ENCODE measurements at regions not wholly inside any gene's neighbourhood (a gene's known extent, or its start where the extent isn't known, plus 50 kb on each side); places are given as distances from the start of the nearest gene placed in this dataset.

GRCh38 chr1:221903594-221903993, 161.7 kb upstream of the DUSP10 start:
- DNase-seq (ENCODE audit: low read depth) = no peak
- H3K27ac ChIP-seq (ENCODE audit: low read depth, low read length) = no peak overlapping the region
- H3K27me3 ChIP-seq (ENCODE audit: insufficient read depth, low read length) = no peaks in the 10 kb centered on the region
- no peaks in the 10 kb centered on the region for H3K36me3 ChIP-seq (ENCODE audit: insufficient read depth, low read length)
- no peaks in the 10 kb centered on the region for H3K27me3 Mint-ChIP-seq (ENCODE audit: low read depth, unreplicated experiment)
- H3K4me1 Mint-ChIP-seq (ENCODE audit: low read depth, unreplicated experiment) = no peaks in the 10 kb centered on the region
- H2AFZ ChIP-seq (ENCODE audit: low read depth, low read length) = no peak overlapping the region
- H3K36me3 Mint-ChIP-seq (ENCODE audit: low read depth, unreplicated experiment) = no peaks in the 10 kb centered on the region
- no peaks in the 10 kb centered on the region for H4K20me1 ChIP-seq (ENCODE audit: insufficient read depth, low read length)
- no peak overlapping the region for H3K9ac ChIP-seq (ENCODE audit: low read length)
- H3K9me3 ChIP-seq (ENCODE audit: insufficient read depth, low read depth, low read length) = no peaks in the 10 kb centered on the region
- H3K4me3 ChIP-seq (ENCODE audit: insufficient read depth, low read depth, low read length) = no peak overlapping the region
- no peak overlapping the region for H3K27ac Mint-ChIP-seq (ENCODE audit: unreplicated experiment)
- no peaks in the 10 kb centered on the region for H3K4me1 ChIP-seq (ENCODE audit: insufficient read depth, low read length)
- no peak for FAIRE-seq
- H3K4me3 Mint-ChIP-seq (ENCODE audit: unreplicated experiment) = no peak overlapping the region
- no peak overlapping the region for H3K4me2 ChIP-seq (ENCODE audit: low read length)
- H3K9me3 Mint-ChIP-seq (ENCODE audit: unreplicated experiment) = no peaks in the 10 kb centered on the region
- no peaks in the 10 kb centered on the region for H3K79me2 ChIP-seq (ENCODE audit: insufficient read depth, low read length)
- TF ChIP-seq EZH2 (IDR thresholded peaks at IDR 0.05; ENCODE audit: insufficient read depth, low read length) (no peak), CTCF (IDR thresholded peaks at IDR 0.05; ENCODE audit: insufficient read depth, low read depth, low read length) (no peak)

GRCh38 chr1:221902961-221903360, 161.1 kb upstream of the DUSP10 start:
- H3K9me3 ChIP-seq (ENCODE audit: insufficient read depth, low read depth, low read length) = no peaks in the 10 kb centered on the region
- no peaks in the 10 kb centered on the region for H3K36me3 ChIP-seq (ENCODE audit: insufficient read depth, low read length)
- Mint-ChIP-seq H3K27me3 (ENCODE audit: low read depth, unreplicated experiment) (no peaks in the 10 kb centered on the region), H3K27ac (ENCODE audit: unreplicated experiment) (no peak overlapping the region), H3K36me3 (ENCODE audit: low read depth, unreplicated experiment) (no peaks in the 10 kb centered on the region), H3K9me3 (ENCODE audit: unreplicated experiment) (no peaks in the 10 kb centered on the region), H3K4me1 (ENCODE audit: low read depth, unreplicated experiment) (no peaks in the 10 kb centered on the region), H3K4me3 (ENCODE audit: unreplicated experiment) (no peak overlapping the region)
- H3K27ac ChIP-seq (ENCODE audit: low read depth, low read length) = no peak overlapping the region
- H4K20me1 ChIP-seq (ENCODE audit: insufficient read depth, low read length) = no peaks in the 10 kb centered on the region
- H3K79me2 ChIP-seq (ENCODE audit: insufficient read depth, low read length) = no peaks in the 10 kb centered on the region
- no peak overlapping the region for H2AFZ ChIP-seq (ENCODE audit: low read depth, low read length)
- H3K4me1 ChIP-seq (ENCODE audit: insufficient read depth, low read length) = no peaks in the 10 kb centered on the region
- FAIRE-seq = no peak
- no peak overlapping the region for H3K4me3 ChIP-seq (ENCODE audit: insufficient read depth, low read depth, low read length)
- H3K27me3 ChIP-seq (ENCODE audit: insufficient read depth, low read length) = no peaks in the 10 kb centered on the region
- no peak for DNase-seq (ENCODE audit: low read depth)
- no peak overlapping the region for H3K9ac ChIP-seq (ENCODE audit: low read length)
- TF ChIP-seq CTCF (IDR thresholded peaks at IDR 0.05; ENCODE audit: insufficient read depth, low read depth, low read length) = no peak
- TF ChIP-seq EZH2 (IDR thresholded peaks at IDR 0.05; ENCODE audit: insufficient read depth, low read length) = no peak
- H3K4me2 ChIP-seq (ENCODE audit: low read length) = no peak overlapping the region

- no peaks in the 10 kb centered on the region for H3K36me3 Mint-ChIP-seq (ENCODE audit: low read depth, unreplicated experiment)
- H3K9ac ChIP-seq (ENCODE audit: low read length) = no peak overlapping the region
- H3K4me2 ChIP-seq (ENCODE audit: low read length) = no peak overlapping the region
These were observed 158.8 kb upstream of the DUSP10 start for GRCh38 chr1:221900678-221901077.

More at GRCh38 chr1:221900678-221901077, 158.8 kb upstream of the DUSP10 start:
- TF ChIP-seq CTCF (IDR thresholded peaks at IDR 0.05; ENCODE audit: insufficient read depth, low read depth, low read length) (no peak), EZH2 (IDR thresholded peaks at IDR 0.05; ENCODE audit: insufficient read depth, low read length) (no peak)
- Mint-ChIP-seq H3K4me1 (ENCODE audit: low read depth, unreplicated experiment) (peaks cover 6% of the 10 kb centered on the region), H3K4me3 (ENCODE audit: unreplicated experiment) (no peak overlapping the region), H3K9me3 (ENCODE audit: unreplicated experiment) (no peaks in the 10 kb centered on the region), H3K27me3 (ENCODE audit: low read depth, unreplicated experiment) (no peaks in the 10 kb centered on the region), H3K27ac (ENCODE audit: unreplicated experiment) (no peak overlapping the region)
- Histone ChIP-seq H2AFZ (ENCODE audit: low read depth, low read length) (no peak overlapping the region), H4K20me1 (ENCODE audit: insufficient read depth, low read length) (no peaks in the 10 kb centered on the region), H3K36me3 (ENCODE audit: insufficient read depth, low read length) (no peaks in the 10 kb centered on the region), H3K79me2 (ENCODE audit: insufficient read depth, low read length) (no peaks in the 10 kb centered on the region), H3K27ac (ENCODE audit: low read depth, low read length) (no peak overlapping the region), H3K4me1 (ENCODE audit: insufficient read depth, low read length) (no peaks in the 10 kb centered on the region), H3K9me3 (ENCODE audit: insufficient read depth, low read depth, low read length) (no peaks in the 10 kb centered on the region), H3K4me3 (ENCODE audit: insufficient read depth, low read depth, low read length) (no peak overlapping the region), H3K27me3 (ENCODE audit: insufficient read depth, low read length) (no peaks in the 10 kb centered on the region)
- FAIRE-seq (no peak), DNase-seq (ENCODE audit: low read depth) (no peak)
